ENCODE measurements at regions not wholly inside any gene's neighbourhood (a gene's known extent, or its start where the extent isn't known, plus 50 kb on each side); places are given as distances from the start of the nearest gene placed in this dataset.

DNA sequence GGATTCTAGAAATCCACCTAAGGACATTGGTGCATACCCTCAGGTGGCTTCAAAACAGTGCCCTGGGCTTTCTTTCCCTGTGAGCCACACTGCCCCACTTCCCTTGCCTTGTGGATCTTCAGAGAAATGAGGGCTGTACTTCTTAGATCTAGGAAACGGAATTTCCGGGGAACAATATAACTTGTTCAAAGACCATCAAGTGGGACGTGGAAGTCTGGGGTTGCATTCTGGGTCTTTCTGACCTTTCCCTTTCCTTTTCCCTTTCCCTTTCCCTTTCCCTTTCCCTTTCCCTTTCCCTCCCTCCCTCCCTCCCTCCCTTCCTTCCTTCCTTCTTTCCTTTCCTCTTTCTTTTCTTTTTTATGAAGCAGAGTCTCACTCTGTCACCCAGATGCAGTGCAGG is 97.1 kb upstream of the SALL1 start:
- Histone ChIP-seq H3K9me3 (no peaks in the 10 kb centered on the region), H3K36me3 (replicated peaks in 1 of 2; ENCODE audit: insufficient read depth in 1 of 2, low read depth in 2 of 2) (no peaks in the 10 kb centered on the region), H3K4me3 (no peak overlapping the region), H3K27ac (no peak overlapping the region), H3K27me3 (peaks cover 0 to 21% of the 10 kb centered on the region in 2 donors), H3K4me1 (peaks cover 14% of the 10 kb centered on the region)
- ATAC-seq, result no peak
- intact Hi-C loops (cut with DNase I), result no loop called here
- DNase-seq, result no peak
- 86 to 91% methylated on average over 3 of the region's 3 CpGs for WGBS, 2 donors
- TF ChIP-seq, protein P1, sequence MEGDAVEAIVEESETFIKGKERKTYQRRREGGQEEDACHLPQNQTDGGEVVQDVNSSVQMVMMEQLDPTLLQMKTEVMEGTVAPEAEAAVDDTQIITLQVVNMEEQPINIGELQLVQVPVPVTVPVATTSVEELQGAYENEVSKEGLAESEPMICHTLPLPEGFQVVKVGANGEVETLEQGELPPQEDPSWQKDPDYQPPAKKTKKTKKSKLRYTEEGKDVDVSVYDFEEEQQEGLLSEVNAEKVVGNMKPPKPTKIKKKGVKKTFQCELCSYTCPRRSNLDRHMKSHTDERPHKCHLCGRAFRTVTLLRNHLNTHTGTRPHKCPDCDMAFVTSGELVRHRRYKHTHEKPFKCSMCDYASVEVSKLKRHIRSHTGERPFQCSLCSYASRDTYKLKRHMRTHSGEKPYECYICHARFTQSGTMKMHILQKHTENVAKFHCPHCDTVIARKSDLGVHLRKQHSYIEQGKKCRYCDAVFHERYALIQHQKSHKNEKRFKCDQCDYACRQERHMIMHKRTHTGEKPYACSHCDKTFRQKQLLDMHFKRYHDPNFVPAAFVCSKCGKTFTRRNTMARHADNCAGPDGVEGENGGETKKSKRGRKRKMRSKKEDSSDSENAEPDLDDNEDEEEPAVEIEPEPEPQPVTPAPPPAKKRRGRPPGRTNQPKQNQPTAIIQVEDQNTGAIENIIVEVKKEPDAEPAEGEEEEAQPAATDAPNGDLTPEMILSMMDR (IDR thresholded peaks at IDR 0.05), result no peak
- no peak for TF ChIP-seq POLR2A (IDR thresholded peaks at IDR 0.05)

DNA sequence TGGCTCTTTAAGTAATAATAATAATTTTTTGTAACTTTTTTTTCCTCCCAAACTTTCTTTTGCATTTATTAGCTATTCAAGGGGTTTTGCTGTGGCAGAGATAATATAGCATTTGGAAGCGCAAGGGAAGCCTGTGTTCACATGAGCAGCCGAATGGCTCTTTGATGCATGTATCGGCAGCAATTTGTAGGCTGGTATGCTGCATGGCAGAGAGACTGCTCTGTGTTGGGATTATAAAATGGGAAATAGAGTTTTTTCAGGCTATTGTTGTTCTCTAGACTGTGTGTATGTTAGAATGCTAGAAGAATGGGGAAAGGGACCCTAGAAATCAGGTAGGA is 94.6 kb upstream of the SALL1 start:
- Histone ChIP-seq H3K4me3 (no peak overlapping the region), H3K36me3 (replicated peaks in 1 of 2; ENCODE audit: insufficient read depth in 1 of 2, low read depth in 2 of 2) (no peaks in the 10 kb centered on the region), H3K9me3 (no peaks in the 10 kb centered on the region), H3K4me1 (peaks cover 14% of the 10 kb centered on the region), H3K27ac (no peak overlapping the region), H3K27me3 (peaks cover 0 to 26% of the 10 kb centered on the region in 2 donors)
- 71 to 73% methylated on average over 3 of the region's 3 CpGs for WGBS, 2 donors
- intact Hi-C loops (cut with DNase I), result no loop called here
- no peak for ATAC-seq
- TF ChIP-seq, protein P1 (IDR thresholded peaks at IDR 0.05), result no peak
- no peak for TF ChIP-seq POLR2A (IDR thresholded peaks at IDR 0.05)
- no peak for DNase-seq

DNA sequence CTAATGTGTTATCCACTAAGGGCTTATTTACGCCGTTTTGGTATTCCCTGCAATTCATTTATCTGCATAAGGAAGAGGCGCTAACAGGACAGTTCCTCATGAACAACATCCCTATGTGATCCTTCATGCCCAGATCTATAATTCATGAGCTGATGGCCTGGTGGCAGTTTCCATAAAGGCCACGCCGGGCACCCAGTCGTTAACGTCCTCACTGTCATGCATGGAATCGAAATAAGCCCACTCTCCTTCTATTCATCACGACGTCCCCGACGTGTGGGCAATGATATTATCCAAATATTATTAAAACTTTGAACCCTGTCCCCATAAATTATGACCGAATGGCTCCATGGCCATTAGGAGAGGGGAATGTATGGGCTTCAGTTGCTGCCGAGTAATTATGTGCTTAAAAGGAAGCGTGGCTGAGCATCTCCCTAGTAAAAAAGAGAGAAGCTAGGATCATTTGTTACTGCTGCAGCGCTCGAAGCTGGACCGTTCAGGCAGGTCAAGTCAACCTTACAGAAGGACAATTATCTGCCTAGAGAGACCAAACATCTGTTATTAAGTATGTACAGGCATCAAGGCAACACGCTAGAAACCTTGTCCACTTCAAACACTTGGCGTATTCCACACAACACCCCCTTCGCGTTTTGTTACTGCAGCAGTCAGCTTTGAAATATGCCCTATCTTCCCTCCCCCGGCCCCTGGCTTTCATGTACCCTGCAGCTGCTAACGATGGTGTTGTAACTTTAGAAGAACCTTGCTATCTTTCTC is 94.0 kb upstream of the SALL1 start:
- intact Hi-C loops (cut with DNase I), result no loop called here
- H3K4me1 ChIP-seq, result peaks cover 14% of the 10 kb centered on the region
- H3K27ac ChIP-seq, result no peak overlapping the region
- WGBS, 2 donors, result 52 to 58% methylated on average over 24 of the region's 24 CpGs
- H3K4me3 ChIP-seq, result no peak overlapping the region
- H3K9me3 ChIP-seq, result no peaks in the 10 kb centered on the region
- DNase-seq (no peak), ATAC-seq (no peak)
- peaks cover 0 to 26% of the 10 kb centered on the region in 2 donors for H3K27me3 ChIP-seq
- TF ChIP-seq, protein P1 (IDR thresholded peaks at IDR 0.05), result no peak
- TF ChIP-seq POLR2A (IDR thresholded peaks at IDR 0.05), result no peak
- H3K36me3 ChIP-seq (replicated peaks in 1 of 2; ENCODE audit: insufficient read depth in 1 of 2, low read depth in 2 of 2), result no peaks in the 10 kb centered on the region

DNA sequence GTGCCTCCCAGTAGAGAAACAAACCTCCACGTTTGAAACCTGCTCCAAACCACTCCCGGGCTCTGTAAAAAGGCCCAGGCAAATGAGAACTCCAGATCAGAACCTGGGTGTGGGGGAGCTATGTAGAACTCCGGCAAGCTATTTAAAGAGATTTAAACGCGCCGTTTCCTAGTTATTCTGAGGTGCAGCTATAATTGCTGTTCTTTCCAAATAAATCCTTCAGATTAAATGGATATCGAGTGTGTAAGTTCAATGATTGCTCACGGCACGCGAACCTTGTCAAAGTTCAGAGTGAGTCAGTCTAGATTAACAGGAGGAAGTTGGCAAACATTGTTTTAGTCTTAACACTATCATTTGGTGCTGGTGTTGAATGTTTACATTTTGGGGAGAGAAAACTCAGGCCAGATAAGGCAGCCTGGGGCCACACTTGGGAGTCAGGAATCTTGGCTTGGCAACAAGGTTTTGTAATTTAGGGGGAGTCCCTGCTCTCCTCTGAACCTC is 92.9 kb upstream of the SALL1 start:
- DNase-seq, result peak; percentile 50 to 61 (median 56)
- WGBS, 2 donors, result 2 to 12% methylated on average over 10 of the region's 10 CpGs

More for the DNA sequence above, 92.9 kb upstream of the SALL1 start:
- Histone ChIP-seq H3K4me3 (no peak overlapping the region), H3K4me1 (peaks cover 14% of the 10 kb centered on the region), H3K27me3 (peaks cover 0 to 28% of the 10 kb centered on the region in 2 donors), H3K36me3 (replicated peaks in 1 of 2; ENCODE audit: insufficient read depth in 1 of 2, low read depth in 2 of 2) (no peaks in the 10 kb centered on the region), H3K9me3 (no peaks in the 10 kb centered on the region), H3K27ac (no peak overlapping the region)
- ATAC-seq, result peak; percentile 87
- intact Hi-C loops (cut with DNase I), result no loop called here
- no peak for TF ChIP-seq POLR2A (IDR thresholded peaks at IDR 0.05)
- TF ChIP-seq, protein P1 (IDR thresholded peaks at IDR 0.05), result no peak
